ENCODE measurements at regions not wholly inside any gene's neighbourhood (a gene's known extent, or its start where the extent isn't known, plus 50 kb on each side); places are given as distances from the start of the nearest gene placed in this dataset.

- Histone ChIP-seq H3K27ac (no peak overlapping the region), H3K36me3 (no peaks in the 10 kb centered on the region), H3K4me1 (peaks cover 0 to 9% of the 10 kb centered on the region in 2 donors), H3K4me3 (no peak overlapping the region), H3K9me3 (no peaks in the 10 kb centered on the region), H3K27me3 (no peaks in the 10 kb centered on the region)
- in situ Hi-C loops (cut with MboI; ENCODE audit: low sequenced_read_pairs in 4 of 4), result no loop called here
- intact Hi-C loops (cut with DNase I; ENCODE audit: low total_unique reads), result no loop called here
- ATAC-seq (no peak), DNase-seq (no peak)
- no peak for TF ChIP-seq POLR2A (IDR thresholded peaks at IDR 0.05)
- TF ChIP-seq CTCF (IDR thresholded peaks at IDR 0.05 in 4 of 5, conservative IDR thresholded peaks at IDR 0.05 in 1 of 5), result no peak
These were observed 143.1 kb upstream of the SMAD1 start for GRCh38 chr4:145338568-145338967.

- H3K4me3 ChIP-seq, result no peak overlapping the region
- H3K9me3 ChIP-seq, result no peaks in the 10 kb centered on the region
- no peaks in the 10 kb centered on the region for H3K27me3 ChIP-seq
- DNase-seq, result no peak
- no peak for ATAC-seq
- H3K27ac ChIP-seq, result no peak overlapping the region
- intact Hi-C loops (cut with DNase I; ENCODE audit: low total_unique reads), result no loop called here
- no peak for TF ChIP-seq POLR2A (IDR thresholded peaks at IDR 0.05)
- TF ChIP-seq CTCF (IDR thresholded peaks at IDR 0.05 in 4 of 5, conservative IDR thresholded peaks at IDR 0.05 in 1 of 5), result no peak
- in situ Hi-C loops (cut with MboI; ENCODE audit: low sequenced_read_pairs in 4 of 4), result no loop called here
- no peaks in the 10 kb centered on the region for H3K36me3 ChIP-seq
- peaks cover 0 to 9% of the 10 kb centered on the region in 2 donors for H3K4me1 ChIP-seq
These were observed 144.3 kb upstream of the SMAD1 start for GRCh38 chr4:145337391-145337790.

GRCh38 chr4:145333786-145334185 is 147.9 kb upstream of the SMAD1 start:
- no peak for DNase-seq
- Histone ChIP-seq H3K27ac (no peak overlapping the region), H3K4me3 (no peak overlapping the region), H3K27me3 (no peaks in the 10 kb centered on the region), H3K36me3 (no peaks in the 10 kb centered on the region), H3K9me3 (no peaks in the 10 kb centered on the region), H3K4me1 (peaks cover 0 to 8% of the 10 kb centered on the region in 2 donors)
- no peak for ATAC-seq
- intact Hi-C loops (cut with DNase I; ENCODE audit: low total_unique reads) (no loop called here), in situ Hi-C loops (cut with MboI; ENCODE audit: low sequenced_read_pairs in 4 of 4) (no loop called here)
- no peak for TF ChIP-seq CTCF (IDR thresholded peaks at IDR 0.05 in 4 of 5, conservative IDR thresholded peaks at IDR 0.05 in 1 of 5)
- no peak for TF ChIP-seq POLR2A (IDR thresholded peaks at IDR 0.05)

- TF ChIP-seq POLR2A (IDR thresholded peaks at IDR 0.05), result no peak
- TF ChIP-seq CTCF (IDR thresholded peaks at IDR 0.05 in 4 of 5, conservative IDR thresholded peaks at IDR 0.05 in 1 of 5), result no peak
- ATAC-seq (no peak), DNase-seq (no peak)
- intact Hi-C loops (cut with DNase I; ENCODE audit: low total_unique reads) (no loop called here), in situ Hi-C loops (cut with MboI; ENCODE audit: low sequenced_read_pairs in 4 of 4) (no loop called here)
- Histone ChIP-seq H3K27ac (no peak overlapping the region), H3K36me3 (no peaks in the 10 kb centered on the region), H3K4me3 (no peak overlapping the region), H3K27me3 (no peaks in the 10 kb centered on the region), H3K9me3 (no peaks in the 10 kb centered on the region), H3K4me1 (no peaks in the 10 kb centered on the region)
These were observed 146.1 kb upstream of the OTUD4 start for GRCh38 chr4:145326491-145326890.

GRCh38 chr4:145324161-145324560 is 143.8 kb upstream of the OTUD4 start:
- no peaks in the 10 kb centered on the region for H3K9me3 ChIP-seq
- DNase-seq (no peak), ATAC-seq (no peak)
- TF ChIP-seq CTCF (IDR thresholded peaks at IDR 0.05 in 4 of 5, conservative IDR thresholded peaks at IDR 0.05 in 1 of 5), result no peak
- no peak for TF ChIP-seq POLR2A (IDR thresholded peaks at IDR 0.05)
- in situ Hi-C loops (cut with MboI; ENCODE audit: low sequenced_read_pairs in 4 of 4) (no loop called here), intact Hi-C loops (cut with DNase I; ENCODE audit: low total_unique reads) (no loop called here)
- H3K36me3 ChIP-seq, result no peaks in the 10 kb centered on the region
- no peaks in the 10 kb centered on the region for H3K27me3 ChIP-seq
- no peaks in the 10 kb centered on the region for H3K4me1 ChIP-seq
- H3K4me3 ChIP-seq, result no peak overlapping the region
- no peak overlapping the region for H3K27ac ChIP-seq

Data from gastrocnemius medialis (tissue), 4 donors.